ENCODE measurements at regions not wholly inside any gene's neighbourhood (a gene's known extent, or its start where the extent isn't known, plus 50 kb on each side); places are given as distances from the start of the nearest gene placed in this dataset.

- Histone ChIP-seq H3K4me3 (no peak overlapping the region), H3K4me2 (no peak overlapping the region), H3K9me3 (no peaks in the 10 kb centered on the region), H3K27ac (no peak overlapping the region), H3K4me1 (no peaks in the 10 kb centered on the region)
- FAIRE-seq (no peak), DNase-seq (ENCODE audit: low read depth in 1 of 2, low spot score in 1 of 2) (no peak), ATAC-seq (no peak)
- POLR2A ChIA-PET: no interaction called here
- no peak for TF ChIP-seq KDM5A (IDR thresholded peaks at IDR 0.05)
- TF ChIP-seq NR3C1 (IDR thresholded peaks at IDR 0.05): no peak
- TF ChIP-seq POLR2AphosphoS2 (conservative IDR thresholded peaks at IDR 0.05; ENCODE audit: low read length): no peak
- no peak for TF ChIP-seq ZNF302 (CRISPR knock-in tag; IDR thresholded peaks at IDR 0.05)
- TF ChIP-seq CBX2 (IDR thresholded peaks at IDR 0.05; ENCODE audit: borderline replicate concordance, low read depth): no peak
- no peak for TF ChIP-seq CHD2 (IDR thresholded peaks at IDR 0.05; ENCODE audit: low read length, partially characterized antibody)
- TF ChIP-seq HOXA7 (CRISPR knock-in tag; IDR thresholded peaks at IDR 0.05): no peak
- TF ChIP-seq NFE2L2 (conservative IDR thresholded peaks at IDR 0.05; ENCODE audit: low read length): no peak
- TF ChIP-seq RFX5 (IDR thresholded peaks at IDR 0.05): no peak
- TF ChIP-seq EP300 (IDR thresholded peaks at IDR 0.05): no peak
- no peak for TF ChIP-seq MAZ (IDR thresholded peaks at IDR 0.05; ENCODE audit: borderline replicate concordance, low read depth, low read length)
- TF ChIP-seq CHD4 (IDR thresholded peaks at IDR 0.05; ENCODE audit: borderline replicate concordance): no peak
- no peak for TF ChIP-seq PHF8 (IDR thresholded peaks at IDR 0.05; ENCODE audit: borderline replicate concordance, low read depth)
- no peak for TF ChIP-seq RCOR1 (IDR thresholded peaks at IDR 0.05; ENCODE audit: low read depth, low read length)
- TF ChIP-seq MAX (IDR thresholded peaks at IDR 0.05): no peak
- TF ChIP-seq FOSL2 (IDR thresholded peaks at IDR 0.05): no peak
- TF ChIP-seq FOSL2 (CRISPR knock-in tag; IDR thresholded peaks at IDR 0.05): no peak
- 0% methylated on average over 1 of the region's 1 CpG for WGBS (ENCODE audit: missing lambda C conversion rate)
- CTCF ChIA-PET: no interaction called here
Observed at GRCh38 chr4:155571184-155571944, 95.3 kb upstream of the GUCY1A1 start.

GRCh38 chr4:155570661-155571060 is 96.0 kb upstream of the GUCY1A1 start:
- DNase-seq (ENCODE audit: low read depth in 1 of 2, low spot score in 1 of 2) (no peak), ATAC-seq (no peak), FAIRE-seq (no peak)
- Histone ChIP-seq H3K27ac (no peak overlapping the region), H3K4me3 (no peak overlapping the region), H3K4me2 (no peak overlapping the region), H3K9me3 (no peaks in the 10 kb centered on the region), H3K4me1 (no peaks in the 10 kb centered on the region)
- ChIA-PET POLR2A (no interaction called here), CTCF (no interaction called here)
- WGBS (ENCODE audit: missing lambda C conversion rate): 0% methylated on average over 2 of the region's 2 CpGs
- TF ChIP-seq EP300 (IDR thresholded peaks at IDR 0.05): no peak
- no peak for TF ChIP-seq MYC (IDR thresholded peaks at IDR 0.05; ENCODE audit: borderline replicate concordance, low read length)
- no peak for TF ChIP-seq RARB (CRISPR knock-in tag; IDR thresholded peaks at IDR 0.05)
- TF ChIP-seq SMC3 (IDR thresholded peaks at IDR 0.05): no peak
- TF ChIP-seq GATA3 (IDR thresholded peaks at IDR 0.05; ENCODE audit: borderline replicate concordance): no peak
- TF ChIP-seq RFX5 (IDR thresholded peaks at IDR 0.05): no peak
- no peak for TF ChIP-seq SREBF2 (IDR thresholded peaks at IDR 0.05)
- no peak for TF ChIP-seq HOXB13 (CRISPR knock-in tag; IDR thresholded peaks at IDR 0.05; ENCODE audit: low read depth)
- no peak for TF ChIP-seq EHF (CRISPR knock-in tag; IDR thresholded peaks at IDR 0.05)
- TF ChIP-seq ESRRA (IDR thresholded peaks at IDR 0.05; ENCODE audit: borderline replicate concordance, low read length): no peak
- no peak for TF ChIP-seq REST (IDR thresholded peaks at IDR 0.05)

Data from A549 (cell line).